ENCODE measurements at regions not wholly inside any gene's neighbourhood (a gene's known extent, or its start where the extent isn't known, plus 50 kb on each side); places are given as distances from the start of the nearest gene placed in this dataset.

GRCh38 chr14:30085943-30086342 lies 158.3 kb upstream of the PRKD1 start:
- TF ChIP-seq CTCF (IDR thresholded peaks at IDR 0.05; ENCODE audit: insufficient read depth, low read depth, low read length) (no peak), EZH2 (IDR thresholded peaks at IDR 0.05; ENCODE audit: insufficient read depth, low read length) (no peak)

Data from astrocyte (in vitro differentiated cells and primary cell).